GM18867 (cell line): ENCODE measurements at regions not wholly inside any gene's neighbourhood (a gene's known extent, or its start where the extent isn't known, plus 50 kb on each side); places are given as distances from the start of the nearest gene placed in this dataset.

ENCODE experiments used
- ATAC-seq: cut with Tn5 transposase; IDR thresholded peaks from one replicate; pipeline ENCODE4 v1.9.1; 2021; ENCODE audit warnings: mild to moderate bottlenecking, moderate library complexity; ENCODE audit not compliant: unreplicated experiment

DNA sequence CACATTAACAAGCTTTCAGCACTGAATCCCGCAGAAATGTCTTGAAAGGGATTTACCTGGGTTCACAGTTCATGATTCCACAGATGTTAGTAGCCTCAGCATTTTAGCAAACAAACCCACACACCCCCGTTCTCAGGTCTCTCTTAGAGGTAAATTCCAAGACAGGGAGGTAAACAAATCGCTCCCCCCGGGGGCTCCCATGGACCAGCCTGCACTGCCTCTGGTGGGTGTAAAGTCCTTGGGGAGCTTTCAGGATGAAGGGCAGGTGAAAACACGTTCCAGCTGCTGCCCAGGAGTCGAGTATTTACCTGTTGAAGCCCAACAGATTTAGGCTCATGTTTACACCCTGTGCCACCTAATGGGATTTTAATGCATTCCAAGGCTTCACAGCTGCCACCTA is 187.0 kb upstream of the FOXQ1 start:
- ATAC-seq, result no peak

DNA sequence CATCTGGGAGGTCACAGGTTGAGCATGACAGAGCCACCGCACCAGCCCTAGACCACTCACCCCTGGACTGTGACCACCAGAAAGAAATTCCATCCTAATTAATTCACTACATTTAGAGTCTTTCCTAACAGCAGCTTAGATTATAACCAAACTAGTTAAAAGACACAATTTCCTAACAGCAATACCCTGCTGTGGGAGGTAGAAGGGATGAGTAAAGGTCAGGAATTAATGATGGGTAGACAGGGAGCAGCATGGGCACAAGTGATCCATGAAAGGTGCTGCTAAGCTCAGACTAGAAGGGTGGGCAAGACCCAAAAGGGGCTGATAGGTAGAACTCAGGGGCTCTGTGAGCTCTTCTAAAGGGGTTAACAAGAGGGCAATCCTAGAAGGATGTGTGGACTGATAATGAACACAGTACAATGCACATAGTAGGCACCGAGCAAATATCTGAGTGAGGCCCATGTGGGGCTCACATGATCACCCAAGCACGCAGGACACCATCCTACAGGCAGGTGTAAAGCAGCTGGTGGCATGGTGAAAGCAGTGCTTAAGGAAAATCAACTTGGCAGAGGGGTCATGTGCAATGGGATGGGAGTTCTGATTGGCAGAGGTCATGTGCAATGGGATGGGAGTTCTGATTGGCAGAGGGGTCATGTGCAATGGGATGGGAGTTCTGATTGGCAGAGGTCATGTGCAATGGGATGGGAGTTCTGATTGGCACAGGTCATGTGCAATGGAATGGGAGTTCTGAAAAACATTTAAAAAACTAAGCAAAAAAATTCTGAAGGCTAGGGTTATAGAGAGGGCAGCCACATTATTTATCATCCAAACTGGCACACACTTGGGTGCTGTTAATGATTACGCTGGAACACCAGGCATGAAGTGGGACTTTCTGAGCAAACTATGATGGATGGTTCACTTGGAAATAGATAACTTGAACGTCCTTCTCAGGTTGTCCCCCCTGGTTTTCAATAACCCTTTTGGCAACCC is 188.2 kb upstream of the FOXQ1 start:
- no peak for ATAC-seq

DNA sequence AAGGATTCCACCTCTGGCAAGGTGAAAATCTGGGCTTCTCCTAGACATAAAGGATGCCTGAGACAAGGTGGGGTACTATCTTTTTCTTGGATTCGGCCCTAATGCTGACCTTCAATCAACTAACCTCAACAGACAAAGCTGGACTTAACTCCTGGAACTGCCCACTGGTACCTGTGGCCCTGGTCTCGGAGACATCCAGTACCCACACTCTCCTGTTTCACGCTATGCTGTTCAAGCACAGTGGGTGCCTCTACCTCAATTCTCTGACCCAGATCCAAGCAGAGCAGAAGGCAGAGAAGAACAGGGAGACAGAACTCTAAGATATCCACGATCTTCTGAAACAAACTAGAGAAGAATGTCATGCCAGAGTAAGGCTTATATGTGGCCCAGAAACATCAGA is 189.8 kb upstream of the FOXQ1 start:
- no peak for ATAC-seq

DNA sequence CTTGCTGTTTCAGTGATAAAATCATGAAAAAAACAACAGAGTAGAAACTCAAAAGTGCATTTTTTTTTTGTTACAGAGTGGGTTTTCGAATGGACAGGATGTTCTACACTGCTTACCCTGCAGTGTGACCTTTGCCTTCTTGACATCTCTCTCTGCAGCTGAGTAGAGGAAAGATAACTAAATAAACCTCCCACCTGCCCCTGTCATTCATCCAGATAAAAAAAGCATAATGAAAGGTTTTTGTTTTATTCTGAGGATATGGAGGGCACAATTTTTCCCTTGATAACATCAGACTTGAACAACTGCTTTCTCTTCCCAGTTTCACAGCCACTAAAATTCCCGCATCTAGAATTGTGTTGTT is 193.6 kb upstream of the FOXQ1 start:
- no peak for ATAC-seq

DNA sequence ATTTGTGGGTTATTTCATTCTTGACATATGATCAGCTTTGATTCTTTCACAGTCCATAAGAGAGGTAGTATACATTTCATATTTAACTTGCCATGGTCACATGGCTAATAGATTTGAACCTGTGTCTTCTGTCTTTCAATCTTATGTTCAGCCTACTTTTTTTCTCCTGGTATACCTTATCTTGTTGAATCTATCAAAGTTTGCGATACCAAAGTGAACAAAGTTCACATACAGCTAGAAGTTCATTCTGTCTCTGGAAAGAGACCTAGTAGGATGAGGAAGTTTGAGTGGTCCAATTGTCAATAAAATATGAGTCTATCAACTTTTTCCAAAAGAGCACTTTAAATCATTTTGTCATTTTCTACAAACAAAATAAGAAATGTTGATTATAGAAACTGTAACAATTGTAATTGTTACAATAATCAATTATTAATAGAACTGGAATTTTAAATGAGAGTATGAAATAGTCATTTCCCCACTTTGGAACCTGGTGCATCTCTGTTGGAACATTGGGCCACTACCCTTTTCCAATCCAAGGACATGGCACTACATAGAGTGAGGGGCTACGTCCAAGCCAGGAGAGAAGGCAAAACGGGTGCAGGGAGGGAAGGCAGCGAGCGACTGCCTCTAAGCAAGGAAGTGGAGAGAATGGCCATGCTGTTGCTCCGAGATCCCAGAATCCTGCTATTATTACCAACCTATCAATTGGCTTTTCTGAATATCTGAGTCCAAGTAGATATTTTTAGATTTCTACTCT is 194.2 kb upstream of the FOXQ1 start:
- no peak for ATAC-seq

DNA sequence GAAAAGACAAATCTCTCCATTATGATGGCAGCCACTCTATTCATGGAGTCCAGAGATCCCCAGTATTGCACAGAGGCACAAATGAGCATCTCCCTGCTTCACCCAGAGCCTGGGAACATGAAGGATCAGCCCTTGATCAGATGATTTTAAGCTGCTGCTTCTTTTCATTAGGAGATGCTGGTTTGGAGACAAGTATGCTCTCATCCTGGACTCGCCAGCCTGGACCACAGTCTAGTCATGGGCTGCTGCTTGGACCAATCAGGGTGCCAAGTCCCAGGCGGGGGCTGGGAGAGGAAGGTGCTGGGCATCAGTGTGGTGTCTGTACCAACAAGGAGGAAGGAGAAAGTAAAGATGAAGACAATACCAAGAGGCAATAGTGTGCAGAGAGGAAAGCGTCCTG is 195.7 kb upstream of the FOXQ1 start:
- ATAC-seq, result no peak

DNA sequence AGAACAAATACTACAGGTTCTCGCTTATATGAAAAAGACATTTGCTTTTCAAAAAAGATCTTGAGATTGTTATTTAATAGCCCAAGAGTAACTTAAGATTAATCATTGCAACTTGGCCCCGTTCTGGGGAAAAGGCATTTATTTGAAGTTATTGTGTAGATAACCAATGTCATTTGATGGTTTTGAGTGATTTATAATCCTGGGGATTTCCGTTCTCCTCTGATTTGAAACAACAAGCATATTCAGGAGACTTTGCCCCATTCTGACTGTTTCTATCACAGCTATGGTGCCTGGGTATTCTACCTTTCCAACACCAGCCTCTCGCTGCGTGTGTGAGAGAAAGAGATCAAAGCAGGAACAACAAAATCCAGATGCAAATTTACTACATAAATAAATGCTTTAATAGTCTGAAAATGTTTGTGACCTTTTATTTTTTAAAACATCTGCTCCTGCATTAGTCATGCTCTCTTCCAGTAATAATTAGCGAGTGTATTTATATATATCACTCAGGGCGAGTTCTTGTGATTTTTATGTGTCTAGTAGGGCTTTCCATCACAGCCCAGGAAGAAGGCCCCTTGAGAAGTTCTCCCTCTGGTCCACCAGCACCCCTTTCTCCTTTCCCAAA is 197.9 kb upstream of the FOXQ1 start:
- no peak for ATAC-seq

DNA sequence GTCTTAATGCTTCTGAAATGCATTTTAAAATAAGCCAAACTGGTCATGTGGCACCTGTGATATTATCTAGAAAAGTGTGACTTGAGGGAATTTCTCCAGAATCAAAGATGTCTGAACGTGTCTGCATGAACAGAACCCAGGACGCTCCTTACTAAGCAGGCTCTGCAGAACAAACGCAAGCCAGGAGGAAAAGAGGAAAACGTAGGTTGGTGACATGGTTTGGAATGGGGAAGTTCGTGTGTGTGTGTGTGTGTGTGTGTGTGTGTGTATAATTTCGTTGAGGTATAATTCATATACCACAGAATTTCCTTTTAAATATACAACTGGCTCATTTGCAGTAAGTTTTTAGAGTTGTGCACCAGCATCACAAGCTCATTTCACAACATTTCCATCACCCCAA is 200.5 kb upstream of the FOXQ1 start:
- ATAC-seq, result no peak

DNA sequence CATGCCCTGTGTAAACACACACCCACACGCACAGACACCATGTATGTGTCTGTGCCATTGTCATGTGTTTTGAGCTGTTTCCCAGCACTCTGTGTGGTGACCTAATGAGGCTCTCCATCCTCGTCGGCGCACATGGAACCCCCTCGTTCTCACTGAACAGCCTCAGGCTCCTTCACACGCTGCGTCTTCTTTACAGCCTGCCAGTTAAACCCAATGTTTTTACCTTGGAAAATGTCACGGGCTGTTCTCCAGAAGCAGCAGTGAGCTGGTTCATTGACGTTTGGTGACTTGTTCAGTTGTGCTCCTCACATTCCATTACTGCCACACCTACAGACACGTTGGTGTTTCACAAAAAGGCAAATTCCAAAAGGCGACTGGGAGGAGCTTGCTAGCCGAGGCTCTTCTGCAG is 201.0 kb upstream of the FOXQ1 start:
- no peak for ATAC-seq

DNA sequence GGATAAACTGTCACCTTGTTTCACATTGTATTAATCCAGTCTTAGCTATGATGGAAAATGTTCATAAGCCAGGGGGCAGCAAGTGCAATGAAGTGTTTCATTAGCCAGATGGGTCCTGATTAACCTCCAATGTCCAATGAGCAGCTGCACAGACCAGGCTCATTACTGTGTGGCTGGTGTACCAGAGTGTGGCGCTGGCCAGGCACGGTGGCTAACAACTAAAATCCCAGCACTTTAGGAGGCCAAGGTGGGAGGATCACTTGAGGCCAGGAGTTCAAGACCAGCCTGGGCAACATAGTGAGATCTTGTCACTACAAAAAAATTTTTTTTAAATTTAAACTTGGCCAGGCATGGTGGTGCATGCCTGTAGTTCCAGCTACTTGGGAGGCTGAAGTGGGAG is 201.7 kb upstream of the FOXQ1 start:
- no peak for ATAC-seq

DNA sequence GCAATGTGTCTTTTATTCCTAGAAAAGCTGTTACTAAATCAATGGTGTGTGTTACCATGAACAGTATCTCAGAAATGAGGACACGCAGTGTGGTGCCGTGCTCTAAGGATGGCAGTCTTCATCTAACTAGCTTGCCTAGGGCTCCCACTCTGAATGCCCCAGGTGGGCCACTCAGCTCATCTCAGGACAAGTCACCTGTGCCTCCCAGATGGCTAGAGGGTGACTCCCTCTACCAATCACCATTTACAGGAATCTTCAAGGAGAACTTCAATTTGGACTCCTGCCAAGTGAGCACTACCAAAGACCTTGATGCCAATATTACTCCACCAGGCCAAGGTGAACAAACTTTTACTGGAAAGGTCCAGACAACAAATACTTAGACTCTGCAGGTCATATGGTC is 202.8 kb upstream of the FOXQ1 start:
- no peak for ATAC-seq

DNA sequence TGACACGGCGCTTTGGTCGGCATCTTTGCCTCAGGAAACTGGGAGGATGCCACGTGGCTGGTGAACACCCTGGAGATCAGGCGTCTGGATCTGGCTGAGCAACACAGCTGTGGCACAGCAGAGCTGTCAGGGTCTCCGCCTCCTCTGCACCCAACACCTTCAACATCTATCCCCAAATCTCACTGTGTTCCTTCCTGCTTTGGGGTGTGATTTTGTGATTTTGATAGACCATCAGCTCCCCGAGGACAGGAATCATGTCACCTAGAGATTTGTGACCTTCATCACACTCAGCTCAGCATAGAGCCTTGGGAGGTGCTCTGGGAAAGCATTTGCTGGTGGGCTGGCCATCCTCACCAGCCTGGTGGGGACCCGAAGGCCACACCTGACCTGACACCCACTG is 203.7 kb upstream of the FOXQ1 start:
- no peak for ATAC-seq

DNA sequence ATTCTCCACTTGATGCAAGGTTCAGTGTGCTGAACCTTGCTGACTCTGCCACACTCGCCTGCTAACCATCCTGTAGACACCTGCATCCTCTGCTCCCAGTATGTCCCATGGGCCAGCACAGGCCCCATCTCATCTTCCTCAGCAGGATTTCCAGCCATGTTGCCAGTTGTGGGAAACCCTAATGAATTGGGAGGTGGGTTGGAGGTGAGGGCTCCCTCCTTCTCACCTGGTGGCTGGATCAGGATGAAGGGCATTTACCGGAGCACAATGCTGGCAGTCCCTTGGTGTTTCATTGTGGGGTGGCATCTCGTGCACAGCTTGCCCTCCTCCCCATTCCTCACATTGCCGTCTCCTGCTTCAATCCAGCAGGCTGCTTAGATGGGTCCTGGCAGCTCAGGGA is 204.3 kb upstream of the FOXQ1 start:
- no peak for ATAC-seq

DNA sequence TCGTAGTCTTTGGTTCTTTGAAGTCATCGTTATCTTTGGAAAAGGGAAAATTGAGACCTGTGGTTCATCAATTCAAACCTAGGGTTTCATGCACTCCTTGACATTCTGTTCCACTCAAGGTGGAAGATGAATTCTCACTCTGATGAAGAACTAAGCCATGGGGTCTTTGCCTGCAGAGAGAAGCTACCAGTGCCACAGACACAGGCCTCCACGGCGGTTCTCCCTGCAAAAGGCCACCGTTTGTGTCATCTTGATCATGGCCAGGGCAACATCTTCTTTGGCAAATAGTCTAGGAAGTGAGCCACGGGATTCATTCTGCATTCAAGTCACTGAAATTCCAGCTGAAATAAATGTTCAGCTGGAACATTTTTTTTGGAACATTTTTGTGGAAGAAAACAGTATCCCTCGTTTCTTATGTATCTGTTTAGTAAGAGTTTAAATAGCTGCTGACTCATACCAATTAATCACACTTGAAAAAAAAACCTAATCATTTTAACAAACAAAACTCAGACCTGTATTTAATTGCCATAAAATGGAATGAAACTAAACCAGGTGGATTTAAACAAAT is 206.0 kb upstream of the FOXQ1 start:
- no peak for ATAC-seq

DNA sequence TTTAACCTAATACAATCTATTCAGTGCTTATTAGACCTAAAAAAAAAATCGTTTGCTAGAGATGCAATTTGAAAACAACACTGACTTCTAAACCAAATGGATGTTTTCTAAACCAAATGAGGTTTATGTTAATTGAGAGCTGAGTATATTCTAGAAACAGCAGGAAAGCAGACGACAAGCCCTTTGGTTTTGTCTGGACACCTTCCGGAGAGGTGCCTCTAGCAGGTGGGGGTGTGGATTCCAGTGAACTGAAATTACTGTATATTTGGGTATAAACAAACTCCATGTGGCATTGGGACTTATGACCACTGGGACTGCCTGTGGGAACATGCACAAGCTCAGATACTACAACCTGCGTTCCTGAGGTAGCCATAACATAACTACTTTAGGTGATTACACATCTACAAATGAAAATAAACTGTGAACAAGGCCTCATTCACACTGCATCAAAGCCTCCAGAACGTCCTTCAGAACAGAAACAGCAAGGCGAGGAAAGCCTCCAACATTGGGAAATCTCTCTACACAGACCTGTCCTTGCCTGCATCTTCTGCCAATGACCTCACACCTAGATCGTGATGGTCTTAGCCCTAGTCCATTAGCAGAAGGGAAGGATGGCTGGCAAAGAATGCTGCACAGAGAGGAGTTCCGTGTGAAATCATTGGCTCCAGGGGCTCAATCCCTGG is 206.8 kb upstream of the FOXQ1 start:
- no peak for ATAC-seq

DNA sequence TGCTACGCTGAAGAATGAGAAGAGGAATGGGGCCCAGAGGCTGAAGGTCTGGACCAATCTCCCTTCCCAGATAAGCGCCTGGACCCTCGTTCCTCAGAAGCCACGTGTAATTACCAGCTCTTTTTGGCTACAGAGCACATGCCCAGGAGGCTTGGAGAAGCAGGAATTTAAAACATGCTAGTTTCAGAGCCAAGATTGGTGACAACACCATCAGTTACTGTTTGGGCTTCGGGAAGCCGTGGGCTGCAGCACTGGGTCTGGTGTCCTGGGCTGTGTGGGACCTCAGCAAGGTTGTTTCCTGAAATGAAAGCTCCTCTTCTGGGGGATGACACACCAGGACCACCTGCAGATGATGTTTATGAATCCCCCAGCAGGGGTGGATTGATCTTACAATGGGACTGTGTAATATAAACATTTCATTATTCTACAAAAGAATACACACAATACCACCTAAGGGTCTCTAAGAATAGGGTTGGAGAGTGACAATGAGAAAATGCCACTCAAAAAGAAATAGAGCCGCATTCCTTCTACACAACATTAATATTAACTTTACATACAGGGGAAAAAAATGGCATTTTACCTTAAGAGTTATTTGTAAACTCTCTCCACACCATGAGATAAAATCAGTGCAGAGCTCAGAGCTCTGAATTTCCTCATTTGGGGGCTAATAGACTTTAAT is 207.8 kb upstream of the FOXQ1 start:
- ATAC-seq, result no peak

DNA sequence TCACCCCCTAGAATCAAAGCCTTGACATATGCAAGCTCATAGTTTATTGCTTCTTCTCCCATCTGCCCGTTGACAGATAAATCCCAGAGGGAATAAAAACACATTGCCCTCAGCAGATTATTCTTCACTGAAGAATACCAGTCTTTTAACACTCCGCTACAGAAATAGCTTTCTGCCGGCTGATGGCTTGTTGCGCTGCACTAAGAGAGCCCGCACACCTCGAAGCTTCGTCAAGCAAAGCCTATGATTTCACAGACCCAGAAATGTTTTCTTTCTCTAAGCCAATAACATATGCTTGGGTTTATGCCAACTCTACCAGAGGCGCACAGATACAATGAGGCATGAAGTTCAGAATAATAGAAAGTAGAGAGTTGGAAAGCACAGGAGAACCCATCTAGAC is 208.9 kb upstream of the FOXQ1 start:
- no peak for ATAC-seq

DNA sequence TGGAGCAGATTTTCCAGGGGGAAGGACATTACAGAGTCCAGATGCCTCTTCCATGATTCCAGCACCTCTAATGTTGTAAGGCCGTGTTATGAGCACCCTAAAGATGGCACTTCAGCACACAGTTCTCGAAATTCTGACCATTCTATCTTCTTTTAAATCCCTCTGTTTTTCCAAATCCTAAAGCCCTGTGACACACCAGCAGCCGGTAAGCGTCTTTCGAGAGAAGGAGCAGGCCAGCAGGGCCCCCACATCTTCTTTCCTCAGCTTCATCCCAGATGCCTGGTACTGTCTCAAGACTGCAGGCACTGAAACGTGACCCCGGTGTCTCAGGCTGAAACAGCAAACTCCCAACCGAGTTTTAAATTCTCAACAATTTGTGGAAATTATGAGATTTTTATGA is 211.6 kb upstream of the FOXQ1 start:
- no peak for ATAC-seq

DNA sequence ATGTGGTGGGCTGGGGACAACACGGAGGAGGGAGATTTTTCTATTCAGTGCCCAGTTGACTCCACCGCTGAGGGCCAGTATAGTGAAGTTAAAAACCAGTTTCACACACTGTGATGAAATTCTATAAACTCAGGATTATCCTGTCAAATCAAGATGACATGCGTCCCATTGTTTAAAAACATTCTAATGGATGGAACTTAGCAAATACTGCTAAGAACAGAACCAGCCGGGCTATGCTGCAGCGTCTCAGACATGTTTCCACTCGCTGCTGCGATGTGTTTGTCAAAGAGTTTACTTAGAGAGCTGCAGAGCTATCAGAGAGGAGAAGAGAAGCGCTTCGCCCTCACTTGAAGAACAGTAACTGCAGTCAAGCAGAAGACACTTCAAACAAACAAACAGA is 212.6 kb upstream of the FOXQ1 start:
- ATAC-seq, result no peak
